ENCODE measurements at regions not wholly inside any gene's neighbourhood (a gene's known extent, or its start where the extent isn't known, plus 50 kb on each side); places are given as distances from the start of the nearest gene placed in this dataset.
"Not testable (repeated sequence)": the region's sequence is repeated elsewhere in the genome, so short reads cannot be mapped to it uniquely, and the experiment has no call there.

DNA sequence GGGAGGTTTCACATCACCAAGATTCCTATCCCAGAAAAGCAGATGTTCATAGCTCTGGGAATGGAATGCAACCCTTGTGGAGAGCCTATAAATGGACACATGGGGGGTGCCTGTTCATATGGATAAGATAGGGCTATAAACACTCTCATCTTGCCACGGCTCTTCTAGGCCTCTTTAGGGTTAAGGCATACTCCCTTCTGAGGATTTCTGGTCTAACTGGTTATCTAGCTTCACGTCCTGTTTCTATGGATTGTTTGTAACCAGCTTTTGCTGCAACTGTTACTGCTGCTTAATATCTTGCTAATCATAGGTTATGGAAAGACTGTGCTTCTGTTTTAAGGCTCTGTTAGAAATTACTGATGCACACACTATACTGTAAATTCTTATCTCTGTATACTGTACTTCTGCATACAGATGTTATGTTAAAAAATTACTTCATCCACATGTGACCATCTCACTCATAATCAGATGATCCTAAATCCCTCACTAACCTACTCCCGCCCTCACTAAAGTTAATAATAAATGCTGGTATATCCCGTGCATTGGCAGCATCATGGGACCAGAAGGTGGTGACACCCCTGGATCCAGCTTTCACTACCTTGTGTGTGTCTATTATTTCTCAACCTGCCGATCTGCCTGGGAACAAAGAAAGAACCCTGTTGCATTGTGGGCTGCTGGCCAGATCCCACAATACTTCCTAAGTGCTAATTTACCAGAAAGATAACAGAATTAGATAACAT lies 68.7 kb downstream of the PRKAB2 start:
- POLR2A ChIA-PET, H3K4me1 Mint-ChIP-seq: not testable (repeated sequence)

GRCh38 chr1:147099192-147099591 lies 73.1 kb downstream of the PRKAB2 start:
- no peaks in the 10 kb centered on the region for H3K36me3 Mint-ChIP-seq (ENCODE audit: low read depth)
- POLR2A ChIA-PET: no interaction called here
- CTCF ChIA-PET: interaction anchor here (0.9 kb wide), 1 partner anchor 144 kb away, joined by 3 read pairs; no protein-coding TSS in a partner anchor
- DNase-seq: no peak
- H3K4me3 Mint-ChIP-seq: no peak overlapping the region
- H3K9me3 Mint-ChIP-seq: no peaks in the 10 kb centered on the region
- H3K4me1 Mint-ChIP-seq: peaks cover 2% of the 10 kb centered on the region
- no peak overlapping the region for H3K27ac Mint-ChIP-seq
- peaks cover 12% of the 10 kb centered on the region for H3K27me3 Mint-ChIP-seq

More for the DNA sequence above, 68.7 kb downstream of the PRKAB2 start:
- DNase-seq; H3K9me3 Mint-ChIP-seq; H3K27me3 Mint-ChIP-seq; H3K36me3 Mint-ChIP-seq (ENCODE audit: low read depth); H3K4me3 Mint-ChIP-seq; H3K27ac Mint-ChIP-seq; CTCF ChIA-PET: not testable (repeated sequence)

DNA sequence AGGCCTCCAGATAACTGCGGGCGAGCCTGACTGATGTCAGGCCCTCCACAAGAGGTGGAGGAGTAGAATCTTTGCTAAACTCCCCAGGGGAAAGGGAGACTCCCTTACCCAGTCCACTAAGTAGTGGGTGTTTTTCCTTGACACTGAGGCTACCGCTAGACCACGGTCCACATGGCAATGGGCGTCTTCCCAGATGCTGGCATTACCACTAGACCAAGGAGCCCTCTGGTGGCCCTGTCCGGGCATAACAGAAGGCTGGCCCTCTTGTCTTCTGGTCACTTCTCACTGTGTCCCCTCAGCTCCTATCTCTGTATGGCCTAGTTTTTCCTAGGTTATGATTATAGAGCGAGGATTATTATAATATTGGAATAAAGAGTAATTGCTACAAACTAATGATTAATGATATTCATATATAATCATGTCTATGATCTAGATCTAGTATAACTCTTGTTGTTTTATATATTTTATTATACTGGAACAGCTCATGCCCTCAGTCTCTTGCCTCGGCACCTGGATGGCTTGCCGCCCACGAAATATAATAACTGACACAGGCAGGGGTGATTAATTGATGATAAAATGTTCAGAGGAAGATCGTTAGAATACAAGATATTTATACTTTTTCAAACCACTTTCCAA lies 73.8 kb downstream of the PRKAB2 start:
- H3K4me1 Mint-ChIP-seq; H3K9me3 Mint-ChIP-seq; H3K36me3 Mint-ChIP-seq (ENCODE audit: low read depth); DNase-seq; H3K4me3 Mint-ChIP-seq; POLR2A ChIA-PET; H3K27ac Mint-ChIP-seq; CTCF ChIA-PET: not testable (repeated sequence)
- H3K27me3 Mint-ChIP-seq: peaks cover 14% of the 10 kb centered on the region

DNA sequence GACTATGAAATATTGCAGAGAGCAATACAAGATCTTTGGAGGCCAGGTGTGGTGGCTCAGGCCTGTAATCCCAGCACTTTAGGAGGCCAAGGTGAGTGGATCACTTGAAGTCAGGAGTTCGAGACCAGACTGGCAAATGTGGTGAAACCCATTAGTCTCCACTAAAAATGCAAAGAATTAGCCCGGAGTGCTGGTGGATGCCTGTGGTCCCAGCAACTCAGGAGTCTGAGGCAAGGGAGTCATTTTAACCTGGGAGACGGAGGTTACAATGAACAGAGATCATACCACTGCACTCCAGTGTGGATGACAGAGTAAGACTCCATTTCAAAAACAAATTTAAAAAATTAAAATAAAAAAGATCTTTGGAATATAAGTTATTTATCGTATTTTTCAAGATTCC lies 76.6 kb downstream of the PRKAB2 start:
- Mint-ChIP-seq H3K27me3 (peaks cover 20% of the 10 kb centered on the region), H3K4me1 (peaks cover 2% of the 10 kb centered on the region), H3K36me3 (ENCODE audit: low read depth) (no peaks in the 10 kb centered on the region), H3K27ac (no peak overlapping the region), H3K9me3 (no peaks in the 10 kb centered on the region), H3K4me3 (no peak overlapping the region)
- ChIA-PET POLR2A (no interaction called here), CTCF (no interaction called here)
- DNase-seq: no peak

DNA sequence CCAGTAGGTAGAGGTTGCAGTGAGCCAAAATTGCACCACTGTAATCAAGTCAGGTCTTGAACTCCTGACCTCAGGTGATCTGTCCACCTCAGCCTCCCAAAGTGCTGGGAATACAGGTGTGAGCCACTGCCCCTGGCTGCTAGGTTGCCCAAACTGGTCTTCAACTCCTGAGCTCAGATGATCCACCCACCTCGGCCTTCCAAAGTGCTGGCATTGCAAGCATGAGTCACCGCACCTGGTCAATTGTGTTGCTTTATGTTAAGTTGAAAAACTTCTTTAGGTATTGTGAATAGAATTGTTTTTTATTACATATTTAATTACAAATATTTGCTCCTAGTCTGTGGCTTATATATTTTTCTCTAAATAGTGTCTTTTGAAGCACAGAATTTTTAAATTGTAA lies 80.5 kb downstream of the PRKAB2 start:
- CTCF ChIA-PET: interaction anchor here (0.7 kb wide), 1 partner anchor 507 kb away, joined by 3 read pairs; no protein-coding TSS in a partner anchor
- Mint-ChIP-seq H3K27ac (no peak overlapping the region), H3K4me3 (no peak overlapping the region), H3K27me3 (peaks cover 38% of the 10 kb centered on the region), H3K9me3 (no peaks in the 10 kb centered on the region), H3K36me3 (ENCODE audit: low read depth) (no peaks in the 10 kb centered on the region), H3K4me1 (peaks cover 6% of the 10 kb centered on the region)
- POLR2A ChIA-PET: interaction anchor here (0.6 kb wide), 1 partner anchor 187 kb away, joined by 3 read pairs; no protein-coding TSS in a partner anchor
- DNase-seq: no peak

DNA sequence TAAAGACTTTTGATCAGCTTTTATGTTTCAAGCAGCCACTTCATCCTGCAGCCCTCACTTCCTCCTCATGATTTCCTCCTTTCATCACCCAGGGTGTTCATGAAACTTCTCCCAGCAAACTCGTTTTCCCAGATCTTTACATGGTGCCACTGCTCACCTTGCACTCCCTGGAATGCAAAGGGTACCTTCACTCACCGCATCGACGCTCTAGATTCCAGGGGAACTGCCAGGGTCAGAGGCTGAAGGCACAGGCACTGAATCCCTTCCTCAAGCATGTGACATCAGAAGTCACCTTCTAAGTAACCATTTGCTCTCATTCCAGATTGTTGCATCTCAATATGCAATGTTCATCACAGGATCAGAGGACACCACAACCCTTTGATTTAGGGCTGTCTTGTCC lies 82.8 kb downstream of the PRKAB2 start:
- CTCF ChIA-PET: no interaction called here
- H3K4me1 Mint-ChIP-seq: peaks cover 12% of the 10 kb centered on the region
- peaks cover 46% of the 10 kb centered on the region for H3K27me3 Mint-ChIP-seq
- H3K9me3 Mint-ChIP-seq: peaks cover 3% of the 10 kb centered on the region
- DNase-seq: no peak
- POLR2A ChIA-PET: no interaction called here
- no peak overlapping the region for H3K4me3 Mint-ChIP-seq
- no peaks in the 10 kb centered on the region for H3K36me3 Mint-ChIP-seq (ENCODE audit: low read depth)
- no peak overlapping the region for H3K27ac Mint-ChIP-seq

DNA sequence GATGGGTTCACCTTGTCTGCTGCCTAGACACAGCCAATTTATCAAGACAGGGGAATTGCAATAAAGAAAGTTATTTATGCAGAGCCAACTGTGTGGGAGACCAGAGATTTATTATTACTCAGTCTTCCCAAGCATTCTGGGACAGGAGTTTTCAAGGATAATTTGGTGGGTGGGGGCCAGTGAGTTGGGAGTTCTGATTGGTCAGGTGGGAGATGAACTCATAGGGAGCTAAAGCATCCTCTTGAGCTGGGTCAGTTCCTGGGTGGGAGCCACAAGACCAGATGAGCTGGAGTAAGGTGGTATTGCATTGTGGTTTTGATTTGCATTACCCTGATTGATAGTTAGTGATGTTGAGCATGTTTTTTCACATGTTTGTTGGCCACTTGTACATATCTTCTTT lies 86.1 kb downstream of the PRKAB2 start:
- Mint-ChIP-seq H3K9me3 (peaks cover 3% of the 10 kb centered on the region), H3K27me3 (peaks cover 62% of the 10 kb centered on the region), H3K4me3 (no peak overlapping the region), H3K27ac (no peak overlapping the region), H3K36me3 (ENCODE audit: low read depth) (peaks cover 5% of the 10 kb centered on the region), H3K4me1 (peaks cover 28% of the 10 kb centered on the region)
- CTCF ChIA-PET: no interaction called here
- POLR2A ChIA-PET: no interaction called here
- DNase-seq: no peak

- DNase-seq: peak; percentile 80
- Mint-ChIP-seq H3K36me3 (ENCODE audit: low read depth) (peaks cover 8% of the 10 kb centered on the region), H3K27ac (peak overlapping the region; percentile 100), H3K4me1 (peaks cover 41% of the 10 kb centered on the region), H3K9me3 (peaks cover 3% of the 10 kb centered on the region), H3K27me3 (peaks cover 68% of the 10 kb centered on the region), H3K4me3 (peak overlapping the region; percentile 87)
- POLR2A ChIA-PET: interaction anchor here (0.6 to 1.5 kb wide), 11 partner anchors 9 to 708 kb away, joined by 3 to 12 read pairs (median 4); partner anchors contain the start of genes BCL9 and CHD1L
- CTCF ChIA-PET: interaction anchor here (0.6 kb wide), 2 partner anchors 538 to 550 kb away, joined by 3 to 4 read pairs; no protein-coding TSS in a partner anchor
Observed at GRCh38 chr1:147084273-147085096, 87.8 kb downstream of the PRKAB2 start.

DNA sequence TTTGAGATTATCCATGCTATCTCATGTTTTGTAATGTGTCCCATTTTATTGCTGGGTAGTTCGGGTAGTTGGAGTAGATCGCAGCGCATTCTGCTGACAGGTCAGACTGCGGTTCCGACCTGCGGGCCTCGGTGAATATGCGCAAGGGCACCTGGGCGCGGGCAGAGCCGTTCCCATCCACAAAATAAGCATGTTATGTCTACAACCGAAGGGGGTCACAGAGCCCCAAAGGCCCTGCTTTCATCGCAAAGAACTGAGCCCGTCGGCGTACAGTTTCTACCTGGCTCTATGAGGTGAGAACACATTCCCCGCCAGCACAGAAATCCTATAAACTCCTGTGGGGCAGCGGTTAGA lies 88.4 kb downstream of the PRKAB2 start:
- H3K9me3 Mint-ChIP-seq: peaks cover 3% of the 10 kb centered on the region
- peak overlapping the region; percentile 87 for H3K4me3 Mint-ChIP-seq
- POLR2A ChIA-PET: interaction anchor here (0.6 to 1.5 kb wide), 10 partner anchors 10 to 707 kb away, joined by 3 to 12 read pairs (median 4); partner anchors contain the start of genes BCL9 and CHD1L
- H3K27me3 Mint-ChIP-seq: peaks cover 69% of the 10 kb centered on the region
- peaks cover 10% of the 10 kb centered on the region for H3K36me3 Mint-ChIP-seq (ENCODE audit: low read depth)
- no peak for DNase-seq
- CTCF ChIA-PET: no interaction called here
- H3K4me1 Mint-ChIP-seq: peaks cover 43% of the 10 kb centered on the region
- peak overlapping the region; percentile 100 for H3K27ac Mint-ChIP-seq

DNA sequence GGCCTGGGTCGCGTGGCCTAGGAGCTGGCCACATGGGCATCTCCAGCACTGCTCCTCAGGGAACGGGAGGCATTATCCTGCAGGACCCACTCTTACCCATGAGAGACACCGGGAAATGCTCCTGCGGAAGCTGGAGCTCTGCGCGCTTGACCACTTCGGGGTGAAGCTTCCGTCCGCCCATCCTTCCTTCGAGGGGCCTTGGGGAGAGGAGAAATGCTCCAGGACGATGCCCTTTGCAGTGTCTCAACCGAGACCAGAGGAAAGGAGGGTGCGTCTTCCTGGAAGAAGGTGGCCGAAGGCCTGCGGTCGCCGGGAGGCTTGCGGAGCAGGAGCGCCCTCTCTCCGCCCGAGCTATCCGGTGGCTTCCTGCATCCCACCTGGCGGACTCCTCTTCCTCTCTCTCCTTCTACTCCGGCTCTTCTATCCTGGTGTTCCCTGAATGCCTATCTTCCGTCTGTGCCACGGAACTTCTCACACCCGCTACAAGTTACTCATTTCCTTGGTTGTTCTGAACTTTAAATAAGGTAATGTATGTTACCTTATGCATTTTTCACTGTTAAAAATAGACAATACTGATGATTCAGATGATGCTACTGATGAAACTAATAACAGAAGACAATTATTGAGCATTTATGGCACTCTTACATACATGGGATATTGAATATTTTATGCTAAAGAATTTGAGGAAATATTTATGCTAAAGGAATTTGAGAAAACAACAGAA lies 91.4 kb downstream of the PRKAB2 start:
- H3K9me3 Mint-ChIP-seq: no peaks in the 10 kb centered on the region
- H3K4me1 Mint-ChIP-seq: peaks cover 45% of the 10 kb centered on the region
- ChIA-PET CTCF (no interaction called here), POLR2A (interaction anchor here (0.6 kb wide), 1 partner anchor 40 kb away, joined by 3 read pairs; no protein-coding TSS in a partner anchor)
- H3K36me3 Mint-ChIP-seq (ENCODE audit: low read depth): peaks cover 14% of the 10 kb centered on the region
- DNase-seq: no peak
- no peak overlapping the region for H3K27ac Mint-ChIP-seq
- H3K4me3 Mint-ChIP-seq: peak overlapping the region; percentile 64
- H3K27me3 Mint-ChIP-seq: peaks cover 78% of the 10 kb centered on the region

- H3K27me3 Mint-ChIP-seq: peaks cover 85% of the 10 kb centered on the region
- peaks cover 14% of the 10 kb centered on the region for H3K36me3 Mint-ChIP-seq (ENCODE audit: low read depth)
- peaks cover 45% of the 10 kb centered on the region for H3K4me1 Mint-ChIP-seq
- no peaks in the 10 kb centered on the region for H3K9me3 Mint-ChIP-seq
- no peak for DNase-seq
- H3K4me3 Mint-ChIP-seq: peak overlapping the region; percentile 64
- ChIA-PET POLR2A (interaction anchor here (0.6 kb wide), 1 partner anchor 39 kb away, joined by 3 read pairs; no protein-coding TSS in a partner anchor), CTCF (no interaction called here)
- peak overlapping the region; percentile 21 for H3K27ac Mint-ChIP-seq
Observed at GRCh38 chr1:147080006-147080661, 92.1 kb downstream of the PRKAB2 start.

- ChIA-PET POLR2A (no interaction called here), CTCF (no interaction called here)
- Mint-ChIP-seq H3K36me3 (ENCODE audit: low read depth) (peaks cover 14% of the 10 kb centered on the region), H3K27ac (no peak overlapping the region), H3K9me3 (no peaks in the 10 kb centered on the region), H3K27me3 (peaks cover 88% of the 10 kb centered on the region), H3K4me1 (peaks cover 39% of the 10 kb centered on the region), H3K4me3 (peak overlapping the region; percentile 64)
- DNase-seq: no peak
Observed at GRCh38 chr1:147079400-147080005, 92.8 kb downstream of the PRKAB2 start.
